MV-4-11 (cell line): ENCODE measurements at regions not wholly inside any gene's neighbourhood (a gene's known extent, or its start where the extent isn't known, plus 50 kb on each side); places are given as distances from the start of the nearest gene placed in this dataset.
"Not testable (repeated sequence)": the region's sequence is repeated elsewhere in the genome, so short reads cannot be mapped to it uniquely, and the experiment has no call there.

Experiments
- DNase-seq: peaks from one replicate; lab custom pipeline; 2025; lab: John Stamatoyannopoulos, UW

DNA sequence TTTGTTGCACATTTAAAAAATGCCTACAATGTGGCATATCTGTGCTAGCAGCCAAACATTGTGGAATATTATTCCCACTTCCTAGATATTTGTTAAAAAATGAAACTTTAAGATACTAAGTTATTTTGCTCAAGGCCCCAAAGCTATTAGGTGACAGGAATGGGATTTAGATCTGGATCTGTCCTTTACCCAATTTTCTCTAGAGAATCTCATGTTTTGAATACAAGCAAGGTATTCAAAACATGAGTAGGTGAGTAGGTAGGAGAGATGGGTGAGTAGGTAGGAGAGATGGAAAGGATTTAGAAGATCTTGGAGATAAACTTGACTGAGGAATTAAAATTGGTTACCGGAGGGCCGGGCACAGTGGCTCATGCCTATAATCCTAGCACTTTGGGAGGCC is 61.2 kb upstream of the AKIRIN2 start:
- no peak for DNase-seq

- no peak for DNase-seq
Measured at GRCh38 chr6:87762116-87762515, 60.1 kb upstream of the AKIRIN2 start.

GRCh38 chr6:87757792-87758191 is 55.8 kb upstream of the AKIRIN2 start:
- DNase-seq, result no peak

GRCh38 chr6:87756858-87757257 is 54.8 kb upstream of the AKIRIN2 start:
- DNase-seq, result peak; percentile 100

DNA sequence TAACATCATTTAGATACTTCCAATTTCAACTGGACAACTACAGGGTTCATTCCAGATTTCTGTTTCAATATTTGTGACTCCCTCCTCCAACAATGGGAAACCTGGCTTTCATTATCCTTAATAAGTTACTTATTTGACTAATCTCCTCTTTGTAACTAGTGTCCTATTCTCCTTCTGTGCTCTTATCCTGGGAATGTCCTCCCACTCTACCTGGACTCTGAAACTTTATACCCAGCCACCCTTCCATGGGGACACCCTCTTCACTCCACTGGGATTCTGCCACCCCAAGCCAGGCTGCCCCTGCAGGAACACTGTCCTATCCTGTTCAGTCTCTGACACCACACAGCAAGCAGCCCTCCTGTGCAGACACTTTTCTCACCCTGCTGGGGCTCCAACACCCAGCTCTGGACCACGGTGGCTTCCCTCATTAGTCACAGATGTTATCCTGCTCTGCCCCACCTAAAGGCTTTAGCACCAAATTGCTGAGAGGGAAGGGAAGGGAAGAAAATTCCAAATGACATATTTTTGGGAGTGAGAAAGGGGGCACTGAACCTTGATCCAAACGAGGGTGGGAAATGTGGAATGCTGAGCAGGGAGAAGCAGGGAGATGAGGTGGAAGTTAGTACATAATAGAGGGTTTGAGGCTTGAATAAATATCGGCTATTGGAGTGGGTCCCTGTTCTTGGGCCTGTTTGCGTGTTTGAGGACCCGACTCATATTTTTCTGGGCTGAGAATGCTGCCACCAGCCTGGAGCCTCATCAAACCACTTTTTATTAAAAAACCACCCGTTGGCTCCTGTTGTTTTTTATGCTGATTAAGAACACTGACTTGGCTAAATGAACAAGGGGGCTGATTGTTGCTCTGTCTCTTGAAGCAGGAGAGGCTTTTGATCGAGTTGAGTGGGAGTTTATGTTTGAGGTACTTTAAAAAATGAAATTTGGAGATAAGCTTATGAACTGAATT is 54.0 kb upstream of the AKIRIN2 start:
- DNase-seq, result no peak

GRCh38 chr6:87754828-87755227 is 52.8 kb upstream of the AKIRIN2 start:
- peak; percentile 91 for DNase-seq

DNA sequence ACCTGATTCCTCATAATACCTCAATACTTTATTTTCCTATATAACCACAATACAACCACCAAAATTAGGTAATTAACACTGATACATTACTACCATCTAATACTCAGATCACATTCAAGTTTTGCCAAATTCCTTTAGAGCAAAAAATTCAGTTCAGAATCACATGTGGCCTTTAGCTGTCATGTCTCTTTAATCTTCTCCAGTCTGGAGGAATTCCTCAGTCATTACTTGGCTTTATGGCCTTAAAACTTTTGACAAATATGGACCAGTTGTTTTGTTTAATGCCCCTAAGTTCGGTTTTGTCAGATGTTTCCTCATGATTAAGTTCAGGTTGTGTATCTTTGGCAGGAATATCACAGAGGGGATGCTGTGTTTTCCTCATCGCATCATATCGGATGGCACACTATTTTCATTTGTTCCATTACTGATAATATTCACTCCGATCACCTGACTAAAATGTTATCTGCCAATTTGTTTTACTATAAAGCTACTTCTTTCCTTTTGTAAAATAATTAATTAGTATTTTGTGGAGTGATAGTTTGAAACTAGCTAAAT is 51.2 kb upstream of the AKIRIN2 start:
- no peak for DNase-seq

DNA sequence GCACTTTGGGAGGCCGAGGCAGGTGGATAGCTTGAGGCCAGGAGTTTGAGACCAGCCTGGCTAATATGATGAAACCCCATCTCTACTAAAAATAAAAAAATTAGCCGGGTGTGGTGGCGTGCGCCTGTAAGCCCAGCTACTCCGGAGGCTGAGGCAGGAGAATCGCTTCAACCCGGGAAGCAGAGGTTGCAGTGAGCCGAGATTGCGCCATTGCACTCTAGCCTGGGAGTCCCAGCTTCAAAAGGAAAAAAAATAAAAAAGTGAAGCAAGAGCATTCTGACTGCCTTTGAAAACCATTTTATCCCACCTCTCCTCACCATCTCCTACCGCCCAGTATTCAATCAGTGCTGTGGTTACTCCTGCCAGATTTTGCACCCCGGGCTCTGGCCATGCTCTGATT is 50.5 kb upstream of the AKIRIN2 start:
- not testable (repeated sequence) for DNase-seq
